HEK293T (cell line): ENCODE measurements at regions not wholly inside any gene's neighbourhood (a gene's known extent, or its start where the extent isn't known, plus 50 kb on each side); places are given as distances from the start of the nearest gene placed in this dataset.

ENCODE experiments used
- CTCF ChIA-PET: fragments of 350-600 bp; formaldehyde crosslinking; extraction: SDS; loops from one replicate; lab custom pipeline; 2021; ENCODE audit warnings: antibody characterized with exemption, inconsistent platforms; lab: Yijun Ruan, JAX
- POLR2A ChIA-PET: fragments of 350-600 bp; formaldehyde crosslinking; extraction: SDS; loops from one replicate; lab custom pipeline; 2020; ENCODE audit warnings: antibody characterized with exemption, inconsistent platforms; lab: Yijun Ruan, JAX
- DNase-seq: peaks from one replicate; pipeline ENCODE4 v3.0.0; 2012; ENCODE audit warnings: mixed read lengths; ENCODE audit errors: extremely low spot score
- ARNT ChIP-seq: fragments of 450-650 bp; IDR thresholded peaks from 2 replicates; pipeline ENCODE4 v1.6.1; 2017; ENCODE audit warnings: mild to moderate bottlenecking
- BHLHE40 ChIP-seq: fragments of 450-650 bp; IDR thresholded peaks from 2 replicates; pipeline ENCODE4 v1.6.1; 2016; ENCODE audit warnings: mild to moderate bottlenecking, moderate library complexity, borderline replicate concordance
- CTBP1 ChIP-seq: fragments of 450-650 bp; IDR thresholded peaks from 2 replicates; pipeline ENCODE4 v1.6.1; 2016; ENCODE audit warnings: borderline replicate concordance
- ELF4 ChIP-seq: fragments of 450-650 bp; IDR thresholded peaks from 2 replicates; pipeline ENCODE4 v1.6.1; 2017; ENCODE audit warnings: antibody characterized with exemption
- FOXA1 ChIP-seq: fragments of 450-650 bp; IDR thresholded peaks from 2 replicates; pipeline ENCODE4 v1.6.1; 2016; ENCODE audit warnings: mild to moderate bottlenecking
- FOXK2 ChIP-seq: fragments of 450-650 bp; IDR thresholded peaks from 2 replicates; pipeline ENCODE4 v1.6.1; 2016; ENCODE audit warnings: mild to moderate bottlenecking
- FOXM1 ChIP-seq: fragments of 450-650 bp; IDR thresholded peaks from 2 replicates; pipeline ENCODE4 v1.6.1; 2017; ENCODE audit warnings: mild to moderate bottlenecking, borderline replicate concordance
- HDGF ChIP-seq: fragments of 450-650 bp; IDR thresholded peaks from 2 replicates; pipeline ENCODE4 v1.6.1; 2017; ENCODE audit warnings: antibody characterized with exemption, borderline replicate concordance
- L3MBTL2 ChIP-seq: fragments of 450-650 bp; conservative IDR thresholded peaks from 2 replicates; pipeline ENCODE4 v1.6.1; 2016; ENCODE audit warnings: mild to moderate bottlenecking
- LEF1 ChIP-seq: fragments of 450-650 bp; IDR thresholded peaks from 2 replicates; pipeline ENCODE4 v1.6.1; 2017; ENCODE audit warnings: mild to moderate bottlenecking, borderline replicate concordance
- NFRKB ChIP-seq: fragments of 450-650 bp; IDR thresholded peaks from 2 replicates; pipeline ENCODE4 v1.6.1; 2016; ENCODE audit warnings: mild to moderate bottlenecking, moderate library complexity
- PKNOX1 ChIP-seq: fragments of 450-650 bp; IDR thresholded peaks from 2 replicates; pipeline ENCODE4 v1.6.1; 2016
- SP1 ChIP-seq: fragments of 450-650 bp; IDR thresholded peaks from 2 replicates; pipeline ENCODE4 v1.6.1; 2017
- SUZ12 ChIP-seq: fragments of 450-650 bp; IDR thresholded peaks from 2 replicates; pipeline ENCODE4 v1.6.1; 2016; ENCODE audit warnings: mild to moderate bottlenecking
- TARDBP ChIP-seq: fragments of 450-650 bp; IDR thresholded peaks from 2 replicates; pipeline ENCODE4 v1.6.1; 2016
- ZNF384 ChIP-seq: fragments of 450-650 bp; IDR thresholded peaks from 2 replicates; pipeline ENCODE4 v1.6.1; 2016

DNA sequence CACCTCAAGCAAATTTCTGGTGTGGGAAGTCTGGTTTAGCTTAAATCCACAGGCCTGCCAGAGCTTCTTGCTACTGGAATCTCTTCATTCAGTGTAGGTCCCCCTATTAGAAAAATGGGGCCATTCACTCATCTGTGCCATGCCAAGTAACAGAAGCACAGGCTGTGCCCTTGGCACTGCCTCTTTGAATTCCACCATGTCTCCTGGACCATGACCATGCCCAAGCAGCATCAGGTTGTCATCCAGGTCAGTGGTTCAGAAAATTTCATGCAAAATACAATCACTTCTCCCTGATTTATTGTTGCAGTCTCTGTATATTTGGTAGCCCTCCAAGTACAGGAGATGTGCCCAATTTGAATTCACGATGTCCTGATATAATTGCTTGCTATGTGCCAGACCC, 602.1 kb upstream of the ZNF385D start:
- ChIA-PET CTCF (no interaction called here), POLR2A (no interaction called here)
- TF ChIP-seq FOXM1 (no peak), HDGF (no peak), L3MBTL2 (no peak), ARNT (no peak), FOXA1 (no peak), CTBP1 (no peak), TARDBP (no peak), ZNF384 (no peak), NFRKB (no peak)
- no peak for DNase-seq

DNA sequence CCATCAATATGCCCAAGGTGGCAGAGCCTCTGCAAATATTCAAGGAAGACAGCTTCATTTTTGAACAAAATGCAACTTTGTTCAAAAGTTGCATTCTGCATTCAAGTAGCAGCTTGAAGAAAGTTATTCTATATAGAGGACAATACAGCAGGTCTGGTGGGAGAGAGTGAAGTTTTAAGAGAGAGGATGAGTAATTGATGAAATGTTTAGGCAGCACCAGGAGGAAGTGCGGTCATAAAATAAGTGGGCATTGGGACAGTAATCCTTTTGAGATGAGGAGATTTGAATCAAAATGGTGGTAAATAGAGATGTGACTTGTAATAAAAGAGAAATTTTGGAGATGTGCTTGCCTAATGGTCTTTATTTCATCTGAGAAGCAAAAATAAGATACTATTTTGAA, 607.3 kb upstream of the ZNF385D start:
- DNase-seq, result no peak
- CTCF ChIA-PET, result no interaction called here
- POLR2A ChIA-PET, result no interaction called here
- TF ChIP-seq TARDBP (no peak), NFRKB (no peak), BHLHE40 (no peak), FOXM1 (no peak), LEF1 (no peak), L3MBTL2 (no peak), ZNF384 (no peak), CTBP1 (no peak), HDGF (no peak), SUZ12 (no peak), SP1 (no peak), ARNT (no peak), FOXK2 (no peak), PKNOX1 (no peak), FOXA1 (no peak), ELF4 (no peak)

GRCh38 chr3:22360164-22360563, 609.2 kb upstream of the ZNF385D start:
- ChIA-PET POLR2A (no interaction called here), CTCF (no interaction called here)

DNA sequence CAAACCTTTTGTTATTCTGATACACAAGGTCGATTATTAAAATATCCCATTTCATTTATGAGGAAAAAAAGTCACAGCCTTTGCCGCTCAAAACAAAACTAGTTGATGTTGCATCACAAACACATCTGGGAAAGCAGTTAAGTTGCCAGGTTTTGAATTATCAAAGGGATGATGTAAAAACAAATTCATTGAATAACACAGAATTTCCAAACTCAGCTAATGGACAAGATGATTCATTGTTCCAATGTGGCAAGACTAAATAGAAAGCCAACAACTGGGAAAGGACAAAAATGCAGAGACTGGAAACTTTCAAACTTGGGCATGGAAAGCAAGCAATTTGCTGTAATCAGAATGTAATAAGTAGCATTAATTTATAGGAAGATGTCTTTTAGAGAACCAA, 610.0 kb upstream of the ZNF385D start:
- TF ChIP-seq PKNOX1 (no peak), NFRKB (no peak), ARNT (no peak), CTBP1 (no peak), SUZ12 (no peak), ZNF384 (no peak), HDGF (no peak), BHLHE40 (no peak), LEF1 (no peak), L3MBTL2 (no peak), FOXK2 (no peak)
- POLR2A ChIA-PET, result no interaction called here
- CTCF ChIA-PET, result no interaction called here
- DNase-seq, result no peak

More at GRCh38 chr3:22360164-22360563, 609.2 kb upstream of the ZNF385D start:
- TF ChIP-seq ELF4, result no peak
- TF ChIP-seq LEF1, result no peak
- TF ChIP-seq TARDBP, result no peak
- no peak for TF ChIP-seq PKNOX1
- TF ChIP-seq FOXM1, result no peak
- TF ChIP-seq HDGF, result no peak
- no peak for TF ChIP-seq FOXK2
- no peak for TF ChIP-seq NFRKB
- no peak for TF ChIP-seq L3MBTL2
- no peak for TF ChIP-seq SP1
- no peak for TF ChIP-seq SUZ12
- TF ChIP-seq ZNF384, result no peak
- no peak for TF ChIP-seq CTBP1
- TF ChIP-seq FOXA1, result no peak
- DNase-seq, result no peak

- DNase-seq, result no peak
- no peak for TF ChIP-seq PKNOX1
- TF ChIP-seq FOXM1, result no peak
- no peak for TF ChIP-seq SUZ12
- no peak for TF ChIP-seq ZNF384
- no peak for TF ChIP-seq CTBP1
- no peak for TF ChIP-seq L3MBTL2
- no peak for TF ChIP-seq SP1
- no peak for TF ChIP-seq FOXA1
- TF ChIP-seq LEF1, result no peak
- no peak for TF ChIP-seq ELF4
- TF ChIP-seq ARNT, result no peak
- no peak for TF ChIP-seq NFRKB
- TF ChIP-seq FOXK2, result no peak
- no peak for TF ChIP-seq BHLHE40
- CTCF ChIA-PET, result no interaction called here
- POLR2A ChIA-PET, result no interaction called here
These were observed 610.5 kb upstream of the ZNF385D start for GRCh38 chr3:22361521-22361920.

DNA sequence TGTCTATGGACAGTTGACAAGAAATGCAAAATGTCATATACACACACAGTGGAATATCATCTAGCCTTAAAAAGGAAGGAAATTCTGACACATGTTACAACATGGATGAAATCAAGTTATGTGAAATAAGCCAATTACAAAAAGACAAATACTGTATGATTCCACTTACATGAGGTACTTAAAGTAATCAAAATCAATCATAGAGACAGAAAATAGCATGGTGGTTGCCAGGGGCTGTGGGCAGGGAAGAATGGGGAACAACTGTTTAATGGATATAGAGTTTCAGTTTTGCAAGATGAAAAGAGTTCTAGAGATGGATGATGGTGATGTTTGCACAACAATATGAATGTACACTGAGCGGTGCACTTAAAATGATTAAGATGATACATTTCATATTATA, 613.8 kb upstream of the ZNF385D start:
- ChIA-PET CTCF (no interaction called here), POLR2A (no interaction called here)
- DNase-seq, result no peak
- TF ChIP-seq SUZ12, result no peak
- no peak for TF ChIP-seq SP1
- no peak for TF ChIP-seq BHLHE40
- TF ChIP-seq ELF4, result no peak
- no peak for TF ChIP-seq FOXA1
- TF ChIP-seq FOXK2, result no peak
- no peak for TF ChIP-seq ZNF384
- no peak for TF ChIP-seq TARDBP
- TF ChIP-seq L3MBTL2, result no peak
- no peak for TF ChIP-seq CTBP1
- TF ChIP-seq LEF1, result no peak
- TF ChIP-seq FOXM1, result no peak
- TF ChIP-seq PKNOX1, result no peak
- no peak for TF ChIP-seq NFRKB
- TF ChIP-seq ARNT, result no peak
- no peak for TF ChIP-seq HDGF
